ENCODE measurements at regions not wholly inside any gene's neighbourhood (a gene's known extent, or its start where the extent isn't known, plus 50 kb on each side); places are given as distances from the start of the nearest gene placed in this dataset.

GRCh38 chr12:59121451-59121850, 201.1 kb upstream of the LRIG3 start:
- ChIA-PET POLR2A (no interaction called here), CTCF (ENCODE audit: low intra/inter-chr PET ratio, low total read pairs) (no interaction called here)
- Histone ChIP-seq H3K9ac (ENCODE audit: insufficient read depth, low read depth, low read length) (no peak overlapping the region), H3K27ac (ENCODE audit: extremely low read length, insufficient read depth, low read length) (no peak overlapping the region), H3K27me3 (ENCODE audit: control insufficient read depth in 1 of 2, insufficient read depth in 2 of 2, low read length in 2 of 2) (no peaks in the 10 kb centered on the region), H2AFZ (ENCODE audit: low read length) (no peak overlapping the region), H3K4me1 (ENCODE audit: insufficient read depth, low read length) (no peaks in the 10 kb centered on the region), H3K4me3 (replicated peaks in 1 of 3; ENCODE audit: insufficient read depth in 1 of 3, low read depth in 2 of 3, low read length in 3 of 3) (no peak overlapping the region), H3K9me3 (ENCODE audit: low read length) (no peaks in the 10 kb centered on the region), H3K79me2 (ENCODE audit: insufficient read depth, low read length) (no peaks in the 10 kb centered on the region), H3K4me2 (ENCODE audit: low read depth, low read length) (no peak overlapping the region), H4K20me1 (ENCODE audit: insufficient read depth, low read length) (no peaks in the 10 kb centered on the region), H3K36me3 (replicated peaks in 1 of 2; ENCODE audit: control insufficient read depth in 1 of 2, insufficient read depth in 2 of 2, low read length in 2 of 2) (no peaks in the 10 kb centered on the region)
- no peak for TF ChIP-seq ZNF552 (CRISPR knock-in tag; IDR thresholded peaks at IDR 0.05; ENCODE audit: borderline replicate concordance)
- no peak for TF ChIP-seq TEAD3 (CRISPR knock-in tag; optimal IDR thresholded peaks at IDR 0.05; ENCODE audit: borderline replicate concordance)
- no peak for TF ChIP-seq BHLHE40 (IDR thresholded peaks at IDR 0.05; ENCODE audit: low read length)
- TF ChIP-seq HINFP (CRISPR knock-in tag; IDR thresholded peaks at IDR 0.05; ENCODE audit: low read depth), result no peak
- TF ChIP-seq NONO (IDR thresholded peaks at IDR 0.05), result no peak
- no peak for TF ChIP-seq NONO (CRISPR knock-in tag; conservative IDR thresholded peaks at IDR 0.05)
- no peak for TF ChIP-seq PRDM4 (CRISPR knock-in tag; IDR thresholded peaks at IDR 0.05; ENCODE audit: borderline replicate concordance)
- TF ChIP-seq ATF7 (IDR thresholded peaks at IDR 0.05), result no peak
- TF ChIP-seq ATF7 (CRISPR knock-in tag; IDR thresholded peaks at IDR 0.05), result no peak
- no peak for TF ChIP-seq ARID4A (CRISPR knock-in tag; IDR thresholded peaks at IDR 0.05; ENCODE audit: borderline replicate concordance)
- WGBS (ENCODE audit: low lambda C conversion rate), result 27% methylated on average over 2 of the region's 2 CpGs
- BruUV-seq (replicated peaks), result no TSS peak
- FAIRE-seq, result no peak
- DNase-seq (ENCODE audit: low spot score), result no peak
- in situ Hi-C loops (cut with HindIII; ENCODE audit: extremely low pct_ligation_motif_present, low pct_unique_long_range_greater_than_20kb), result no loop called here
- intact Hi-C loops (cut with micrococcal nuclease; ENCODE audit: unreplicated experiment), result no loop called here
- no peak for ATAC-seq

Data from HepG2 (cell line).